Esophagus squamous epithelium (tissue), 5 donors: ENCODE measurements at regions not wholly inside any gene's neighbourhood (a gene's known extent, or its start where the extent isn't known, plus 50 kb on each side); places are given as distances from the start of the nearest gene placed in this dataset.

ENCODE experiments used
- DNase-seq: peaks from one replicate; lab custom pipeline; 2025; lab: John Stamatoyannopoulos, UW
- H3K27ac ChIP-seq, 4 donors: fragments of 200-600 bp; sonication (generic); one replicate each; pipeline ENCODE4 v1.5.1; 2016 to 2019; ENCODE audit warnings: mild to moderate bottlenecking in 1 of 4
- H3K27me3 ChIP-seq, 4 donors: fragments of 200-600 bp; sonication (generic); 1 replicate in 3 of 4; 2 replicates in 1 of 4; pipeline versions ENCODE4 v1.5.1 to v1.6.0; 2017 to 2021; ENCODE audit warnings: antibody characterized with exemption in 1 of 4
- H3K36me3 ChIP-seq, 3 donors: fragments of 200-600 bp; sonication (generic); one replicate each; pipeline ENCODE4 v1.5.1; 2016 to 2019
- H3K4me1 ChIP-seq, 3 donors: fragments of 200-600 bp; sonication (generic); one replicate each; pipeline ENCODE4 v1.5.1; 2017 to 2019
- H3K4me3 ChIP-seq, 4 donors: fragments of 200-600 bp; sonication (generic); 1 replicate in 3 of 4; 2 replicates in 1 of 4; pipeline ENCODE4 v1.5.1; 2016 to 2019; ENCODE audit warnings: mild to moderate bottlenecking in 2 of 4, moderate library complexity in 1 of 4
- H3K9me3 ChIP-seq, 3 donors: fragments of 200-600 bp; sonication (generic); one replicate each; pipeline ENCODE4 v1.5.1; 2016 to 2019
- CTCF ChIP-seq, 6 experiments: fragments of 450-650 bp in 4 of 6; fragments of 200-600 bp in 2 of 6; sonication (generic) in 2 of 6; IDR thresholded peaks; one replicate each; pipeline ENCODE4 v1.5.1; 2016 to 2019; ENCODE audit warnings: antibody characterized with exemption in 6 of 6, mild to moderate bottlenecking in 4 of 6, moderate library complexity in 4 of 6
- POLR2A ChIP-seq, 4 donors: fragments of 450-650 bp; IDR thresholded peaks; one replicate each; pipeline ENCODE4 v1.6.1; 2017; ENCODE audit warnings: antibody characterized with exemption in 4 of 4, mild to moderate bottlenecking in 4 of 4, moderate library complexity in 3 of 4
- WGBS, 2 donors: methylation state at CpG; one replicate each; pipeline ENCODE4 v1.1.5; 2018; 5-methylcytosine and 5-hydroxymethylcytosine counted together
- intact Hi-C: fragments of 100-400 bp; cut with DNase I; formaldehyde crosslinking; loops from one replicate; pipeline ENCODE4 v1.15.0; 2022
- donor health status: DM: yes; HTN: yes; CAD: no.

- Histone ChIP-seq H3K4me1 (no peaks in the 10 kb centered on the region), H3K36me3 (no peaks in the 10 kb centered on the region), H3K27me3 (no peaks in the 10 kb centered on the region), H3K9me3 (no peaks in the 10 kb centered on the region), H3K4me3 (no peak overlapping the region), H3K27ac (no peak overlapping the region)
- WGBS, 2 donors, result 73 to 78% methylated on average over 1 of the region's 1 CpG
- DNase-seq, result no peak
- intact Hi-C loops, result no loop called here
- TF ChIP-seq CTCF (IDR thresholded peaks at IDR 0.05) (no peak), POLR2A (IDR thresholded peaks at IDR 0.05) (no peak)
Measured at GRCh38 chr4:161329852-161330251, 833.9 kb downstream of the FSTL5 start.

DNA sequence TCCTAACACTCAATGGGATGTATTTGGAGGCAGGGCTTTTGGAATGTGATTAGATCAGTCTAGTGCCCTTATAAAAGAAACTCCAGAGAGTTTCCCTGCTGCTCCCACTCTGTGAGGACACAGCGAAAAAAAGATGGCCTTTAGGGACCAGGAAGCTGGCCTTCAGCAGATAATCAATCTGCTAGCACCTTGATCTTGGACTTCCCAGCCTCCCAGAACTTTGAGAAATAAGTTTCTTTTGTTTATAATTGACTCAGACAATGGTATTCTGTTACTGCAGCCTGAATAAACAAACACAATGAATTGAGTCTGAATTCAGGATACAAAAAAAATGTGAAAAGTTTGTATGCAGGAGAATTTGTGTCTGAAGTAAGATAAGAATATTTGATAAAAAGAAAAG is 842.1 kb downstream of the FSTL5 start:
- Histone ChIP-seq H3K27me3 (no peaks in the 10 kb centered on the region), H3K4me1 (no peaks in the 10 kb centered on the region), H3K4me3 (no peak overlapping the region), H3K27ac (no peak overlapping the region), H3K9me3 (no peaks in the 10 kb centered on the region), H3K36me3 (no peaks in the 10 kb centered on the region)
- TF ChIP-seq POLR2A (IDR thresholded peaks at IDR 0.05), result no peak
- TF ChIP-seq CTCF (IDR thresholded peaks at IDR 0.05), result no peak
- DNase-seq, result no peak
- intact Hi-C loops, result no loop called here
- WGBS, 2 donors, result 45% methylated on average over 1 of the region's 1 CpG; no CpG with 5 or more reads in 1 of the 2 donors

- intact Hi-C loops, result no loop called here
- no peak for DNase-seq
- TF ChIP-seq POLR2A (IDR thresholded peaks at IDR 0.05) (no peak), CTCF (IDR thresholded peaks at IDR 0.05) (no peak)
- no peaks in the 10 kb centered on the region for H3K9me3 ChIP-seq
- H3K27me3 ChIP-seq, result no peaks in the 10 kb centered on the region
- H3K4me1 ChIP-seq, result no peaks in the 10 kb centered on the region
- H3K4me3 ChIP-seq, result no peak overlapping the region
- 69% methylated on average over 4 of the region's 4 CpGs for WGBS, 2 donors
- H3K27ac ChIP-seq, result no peak overlapping the region
- H3K36me3 ChIP-seq, result no peaks in the 10 kb centered on the region
Measured at GRCh38 chr4:161320377-161320776, 843.4 kb downstream of the FSTL5 start.

DNA sequence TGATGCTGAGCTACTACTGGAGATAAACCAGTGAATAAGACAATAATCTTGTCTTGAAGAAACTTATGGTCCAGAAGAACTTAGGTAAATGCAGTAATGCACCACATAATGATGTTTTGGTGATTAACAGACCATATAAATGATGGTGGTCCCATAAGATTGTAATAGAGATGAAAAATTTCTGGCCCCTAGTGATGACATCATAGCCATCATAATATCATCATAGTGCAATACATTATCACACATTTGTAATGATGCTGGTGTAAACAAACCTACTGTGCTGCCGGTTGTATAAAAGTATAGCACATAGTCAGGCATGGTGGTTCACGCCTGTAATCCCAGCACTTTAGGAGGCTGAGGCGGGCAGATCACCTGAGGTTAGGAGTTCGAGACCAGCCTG is 846.8 kb downstream of the FSTL5 start:
- 77 to 86% methylated on average over 4 of the region's 4 CpGs for WGBS, 2 donors
- no peak overlapping the region for H3K27ac ChIP-seq
- DNase-seq, result no peak
- H3K36me3 ChIP-seq, result no peaks in the 10 kb centered on the region
- H3K4me3 ChIP-seq, result no peak overlapping the region
- TF ChIP-seq POLR2A (IDR thresholded peaks at IDR 0.05), result no peak
- TF ChIP-seq CTCF (IDR thresholded peaks at IDR 0.05), result no peak
- intact Hi-C loops, result no loop called here
- no peaks in the 10 kb centered on the region for H3K9me3 ChIP-seq
- H3K27me3 ChIP-seq, result no peaks in the 10 kb centered on the region
- no peaks in the 10 kb centered on the region for H3K4me1 ChIP-seq

GRCh38 chr4:161314371-161314770 is 849.4 kb downstream of the FSTL5 start:
- no peaks in the 10 kb centered on the region for H3K27me3 ChIP-seq
- WGBS, 2 donors, result 21 to 26% methylated on average over 3 of the region's 3 CpGs
- H3K9me3 ChIP-seq, result no peaks in the 10 kb centered on the region
- H3K36me3 ChIP-seq, result no peaks in the 10 kb centered on the region
- intact Hi-C loops, result no loop called here
- H3K27ac ChIP-seq, result no peak overlapping the region
- DNase-seq, result no peak
- no peak overlapping the region for H3K4me3 ChIP-seq
- no peak for TF ChIP-seq POLR2A (IDR thresholded peaks at IDR 0.05)
- TF ChIP-seq CTCF (IDR thresholded peaks at IDR 0.05), result no peak
- no peaks in the 10 kb centered on the region for H3K4me1 ChIP-seq
